IMR-90 (cell line): ENCODE measurements at regions not wholly inside any gene's neighbourhood (a gene's known extent, or its start where the extent isn't known, plus 50 kb on each side); places are given as distances from the start of the nearest gene placed in this dataset.

Experiments
- POLR2A ChIP-seq: IDR thresholded peaks from 2 replicates; pipeline ENCODE4 v1.6.1; 2012; ENCODE audit warnings: mild to moderate bottlenecking, low read depth, low read length
- RFX5 ChIP-seq: IDR thresholded peaks from 2 replicates; pipeline ENCODE4 v1.8.0; 2012; ENCODE audit warnings: low read depth, mild to moderate bottlenecking, low read length, moderate library complexity
- TF ChIP-seq, protein P1 (sequence below): conservative IDR thresholded peaks from 2 replicates; pipeline ENCODE4 v1.5.1; 2012; ENCODE audit warnings: mild to moderate bottlenecking, low read depth, low read length, improper control_type of control experiment
- TF ChIP-seq, protein P2 (sequence below): fragments of 150-350 bp; IDR thresholded peaks from 2 replicates; pipeline ENCODE4 v1.6.1; 2017; ENCODE audit warnings: mild to moderate bottlenecking, antibody characterized with exemption, low read length, low read depth

DNA sequence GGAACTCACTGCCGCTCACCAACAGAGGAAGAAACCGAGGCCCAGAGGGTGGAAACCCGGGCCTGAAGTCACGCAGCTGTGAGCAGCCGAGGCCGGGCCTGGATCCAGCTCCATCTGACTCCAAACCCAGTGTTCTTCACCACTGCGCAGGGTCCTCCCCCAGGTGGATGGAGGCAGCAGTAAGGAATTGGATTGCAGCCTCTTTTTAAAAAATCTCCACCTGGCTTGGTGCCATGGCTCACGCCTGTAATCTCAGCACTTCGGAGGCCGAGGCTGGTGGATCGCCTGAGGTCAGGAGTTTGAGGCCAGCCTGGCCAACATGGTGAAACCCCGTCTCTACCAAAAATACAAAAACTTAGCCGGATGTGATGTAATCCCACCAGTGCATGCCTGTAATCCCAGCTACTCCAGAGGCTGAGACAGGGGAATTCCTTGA lies 177.2 kb downstream of the FOXL1 start:
- TF ChIP-seq, protein P1, sequence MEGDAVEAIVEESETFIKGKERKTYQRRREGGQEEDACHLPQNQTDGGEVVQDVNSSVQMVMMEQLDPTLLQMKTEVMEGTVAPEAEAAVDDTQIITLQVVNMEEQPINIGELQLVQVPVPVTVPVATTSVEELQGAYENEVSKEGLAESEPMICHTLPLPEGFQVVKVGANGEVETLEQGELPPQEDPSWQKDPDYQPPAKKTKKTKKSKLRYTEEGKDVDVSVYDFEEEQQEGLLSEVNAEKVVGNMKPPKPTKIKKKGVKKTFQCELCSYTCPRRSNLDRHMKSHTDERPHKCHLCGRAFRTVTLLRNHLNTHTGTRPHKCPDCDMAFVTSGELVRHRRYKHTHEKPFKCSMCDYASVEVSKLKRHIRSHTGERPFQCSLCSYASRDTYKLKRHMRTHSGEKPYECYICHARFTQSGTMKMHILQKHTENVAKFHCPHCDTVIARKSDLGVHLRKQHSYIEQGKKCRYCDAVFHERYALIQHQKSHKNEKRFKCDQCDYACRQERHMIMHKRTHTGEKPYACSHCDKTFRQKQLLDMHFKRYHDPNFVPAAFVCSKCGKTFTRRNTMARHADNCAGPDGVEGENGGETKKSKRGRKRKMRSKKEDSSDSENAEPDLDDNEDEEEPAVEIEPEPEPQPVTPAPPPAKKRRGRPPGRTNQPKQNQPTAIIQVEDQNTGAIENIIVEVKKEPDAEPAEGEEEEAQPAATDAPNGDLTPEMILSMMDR = no peak
- no peak for TF ChIP-seq POLR2A
- TF ChIP-seq RFX5 = no peak
- TF ChIP-seq, protein P2, sequence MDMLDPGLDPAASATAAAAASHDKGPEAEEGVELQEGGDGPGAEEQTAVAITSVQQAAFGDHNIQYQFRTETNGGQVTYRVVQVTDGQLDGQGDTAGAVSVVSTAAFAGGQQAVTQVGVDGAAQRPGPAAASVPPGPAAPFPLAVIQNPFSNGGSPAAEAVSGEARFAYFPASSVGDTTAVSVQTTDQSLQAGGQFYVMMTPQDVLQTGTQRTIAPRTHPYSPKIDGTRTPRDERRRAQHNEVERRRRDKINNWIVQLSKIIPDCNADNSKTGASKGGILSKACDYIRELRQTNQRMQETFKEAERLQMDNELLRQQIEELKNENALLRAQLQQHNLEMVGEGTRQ = no peak
